ENCODE measurements at regions not wholly inside any gene's neighbourhood (a gene's known extent, or its start where the extent isn't known, plus 50 kb on each side); places are given as distances from the start of the nearest gene placed in this dataset.

DNA sequence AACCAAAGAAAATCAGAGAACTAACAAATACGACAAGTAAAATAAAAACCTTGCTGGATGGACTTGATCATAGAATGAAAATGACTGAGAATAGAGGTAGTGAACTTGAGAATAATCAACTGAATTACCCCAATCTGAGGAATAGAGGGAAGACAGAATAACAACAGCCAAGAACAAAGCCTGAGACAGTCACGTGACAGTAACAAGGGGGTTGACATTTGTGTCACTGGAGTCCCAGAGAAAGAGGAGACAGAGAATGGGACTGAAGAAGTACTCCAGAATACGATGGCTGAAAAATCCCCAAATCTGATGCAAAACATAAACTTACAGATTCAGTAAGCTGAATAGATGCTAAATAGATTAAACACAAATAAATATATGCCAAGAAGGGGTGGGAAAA lies 248.5 kb upstream of the HDAC4 start:
- no peak for TF ChIP-seq CTCF (IDR thresholded peaks at IDR 0.05; ENCODE audit: low read length)
- no peak for TF ChIP-seq EZH2 (IDR thresholded peaks at IDR 0.05; ENCODE audit: borderline replicate concordance, low read length)

Measured in OCI-LY1 (cell line).